BLaER1 (cell line): ENCODE measurements at regions not wholly inside any gene's neighbourhood (a gene's known extent, or its start where the extent isn't known, plus 50 kb on each side); places are given as distances from the start of the nearest gene placed in this dataset.
"Not testable (repeated sequence)": the region's sequence is repeated elsewhere in the genome, so short reads cannot be mapped to it uniquely, and the experiment has no call there.

ENCODE experiments used
- H3K27ac ChIP-seq: shearing (Covaris generic); formaldehyde crosslinking; 2 replicates; pipeline ENCODE4 v1.8.1; 2022
- H3K27me3 ChIP-seq: shearing (Covaris generic); formaldehyde crosslinking; 2 replicates; pipeline ENCODE4 v1.8.1; 2022
- H3K36me3 ChIP-seq: shearing (Covaris generic); formaldehyde crosslinking; 2 replicates; pipeline ENCODE4 v1.8.1; 2022
- H3K4me1 ChIP-seq: shearing (Covaris generic); formaldehyde crosslinking; 2 replicates; pipeline ENCODE4 v1.8.1; 2022
- H3K4me2 ChIP-seq: shearing (Covaris generic); formaldehyde crosslinking; 2 replicates; pipeline ENCODE4 v1.8.1; 2022
- H3K4me3 ChIP-seq: shearing (Covaris generic); formaldehyde crosslinking; 2 replicates; pipeline ENCODE4 v1.8.1; 2022
- H3K9ac ChIP-seq: shearing (Covaris generic); formaldehyde crosslinking; 2 replicates; pipeline ENCODE4 v1.8.1; 2022
- H3K9me3 ChIP-seq: shearing (Covaris generic); formaldehyde crosslinking; 2 replicates; pipeline ENCODE4 v1.8.1; 2022
- H4K20me1 ChIP-seq: shearing (Covaris generic); formaldehyde crosslinking; 2 replicates; pipeline ENCODE4 v1.8.1; 2022
- Cebpa-rat ChIP-seq: shearing (Covaris generic); IDR thresholded peaks from 2 replicates; pipeline ENCODE4 v1.8.1; 2022

GRCh38 chr10:21431799-21432198 lies 93.7 kb downstream of the SKIDA1 start:
- no peaks in the 10 kb centered on the region for H3K27me3 ChIP-seq
- H3K36me3 ChIP-seq = no peaks in the 10 kb centered on the region
- H3K4me1 ChIP-seq = no peaks in the 10 kb centered on the region
- no peak overlapping the region for H3K27ac ChIP-seq
- no peak for TF ChIP-seq Cebpa-rat
- H3K4me2 ChIP-seq = no peak overlapping the region
- no peak overlapping the region for H3K4me3 ChIP-seq
- no peaks in the 10 kb centered on the region for H4K20me1 ChIP-seq
- peaks cover 21% of the 10 kb centered on the region for H3K9me3 ChIP-seq
- H3K9ac ChIP-seq = no peak overlapping the region

GRCh38 chr10:21427804-21428481 lies 97.5 kb downstream of the SKIDA1 start:
- H4K20me1 ChIP-seq = no peaks in the 10 kb centered on the region
- no peak for TF ChIP-seq Cebpa-rat
- no peak overlapping the region for H3K4me3 ChIP-seq
- H3K27me3 ChIP-seq = no peaks in the 10 kb centered on the region
- H3K4me2 ChIP-seq = no peak overlapping the region
- H3K4me1 ChIP-seq = no peaks in the 10 kb centered on the region
- H3K9me3 ChIP-seq = peaks cover 24% of the 10 kb centered on the region
- no peaks in the 10 kb centered on the region for H3K36me3 ChIP-seq
- H3K9ac ChIP-seq = no peak overlapping the region
- H3K27ac ChIP-seq = no peak overlapping the region

GRCh38 chr10:21424459-21424861 lies 101.0 kb downstream of the SKIDA1 start:
- H3K27me3 ChIP-seq = no peaks in the 10 kb centered on the region
- no peaks in the 10 kb centered on the region for H3K4me1 ChIP-seq
- H4K20me1 ChIP-seq = no peaks in the 10 kb centered on the region
- TF ChIP-seq Cebpa-rat = no peak
- peaks cover 24% of the 10 kb centered on the region for H3K9me3 ChIP-seq
- H3K4me3 ChIP-seq = no peak overlapping the region
- no peaks in the 10 kb centered on the region for H3K36me3 ChIP-seq
- no peak overlapping the region for H3K27ac ChIP-seq
- no peak overlapping the region for H3K4me2 ChIP-seq
- H3K9ac ChIP-seq = no peak overlapping the region

- no peaks in the 10 kb centered on the region for H3K4me1 ChIP-seq
- H3K36me3 ChIP-seq = no peaks in the 10 kb centered on the region
- H3K27ac ChIP-seq = no peak overlapping the region
- no peak overlapping the region for H3K4me2 ChIP-seq
- H3K4me3 ChIP-seq = no peak overlapping the region
- no peak for TF ChIP-seq Cebpa-rat
- no peaks in the 10 kb centered on the region for H4K20me1 ChIP-seq
- H3K27me3 ChIP-seq = no peaks in the 10 kb centered on the region
- H3K9ac ChIP-seq = no peak overlapping the region
- H3K9me3 ChIP-seq = peaks cover 24% of the 10 kb centered on the region
Observed at GRCh38 chr10:21423850-21424249, 101.6 kb downstream of the SKIDA1 start.

GRCh38 chr10:21423338-21423737 lies 102.1 kb downstream of the SKIDA1 start:
- no peaks in the 10 kb centered on the region for H4K20me1 ChIP-seq
- no peak overlapping the region for H3K9ac ChIP-seq
- H3K4me2 ChIP-seq = no peak overlapping the region
- no peak overlapping the region for H3K4me3 ChIP-seq
- no peaks in the 10 kb centered on the region for H3K27me3 ChIP-seq
- no peaks in the 10 kb centered on the region for H3K4me1 ChIP-seq
- H3K27ac ChIP-seq = no peak overlapping the region
- no peaks in the 10 kb centered on the region for H3K36me3 ChIP-seq
- peaks cover 19% of the 10 kb centered on the region for H3K9me3 ChIP-seq
- no peak for TF ChIP-seq Cebpa-rat

- TF ChIP-seq Cebpa-rat = no peak
- Histone ChIP-seq H3K9ac (no peak overlapping the region), H3K4me1 (no peaks in the 10 kb centered on the region), H3K4me3 (no peak overlapping the region), H3K9me3 (peaks cover 3% of the 10 kb centered on the region; the same call in 1 of the 2 replicates), H4K20me1 (no peaks in the 10 kb centered on the region), H3K4me2 (no peak overlapping the region), H3K36me3 (no peaks in the 10 kb centered on the region), H3K27me3 (no peaks in the 10 kb centered on the region), H3K27ac (no peak overlapping the region)
Observed at GRCh38 chr10:21421794-21422193, 103.7 kb downstream of the SKIDA1 start.

GRCh38 chr10:21421016-21421415 lies 104.5 kb downstream of the SKIDA1 start:
- no peaks in the 10 kb centered on the region for H3K27me3 ChIP-seq
- H3K4me3 ChIP-seq = no peak overlapping the region
- no peak for TF ChIP-seq Cebpa-rat
- no peaks in the 10 kb centered on the region for H3K4me1 ChIP-seq
- H4K20me1 ChIP-seq = no peaks in the 10 kb centered on the region
- H3K9me3 ChIP-seq = no peaks in the 10 kb centered on the region; the same call in 1 of the 2 replicates
- no peak overlapping the region for H3K27ac ChIP-seq
- no peaks in the 10 kb centered on the region for H3K36me3 ChIP-seq
- H3K4me2 ChIP-seq = no peak overlapping the region
- no peak overlapping the region for H3K9ac ChIP-seq

- not testable (repeated sequence) for H3K27ac ChIP-seq, H3K36me3 ChIP-seq, H3K4me1 ChIP-seq, H3K9me3 ChIP-seq, H4K20me1 ChIP-seq, H3K4me3 ChIP-seq, H3K4me2 ChIP-seq, H3K9ac ChIP-seq, H3K27me3 ChIP-seq
Observed at GRCh38 chr10:21418981-21419576, 106.4 kb downstream of the SKIDA1 start.

GRCh38 chr10:21417172-21417712 lies 108.2 kb downstream of the SKIDA1 start:
- H3K4me1 ChIP-seq = no peaks in the 10 kb centered on the region
- H3K27me3 ChIP-seq = no peaks in the 10 kb centered on the region
- H4K20me1 ChIP-seq = no peaks in the 10 kb centered on the region
- no peak overlapping the region for H3K4me3 ChIP-seq
- H3K36me3 ChIP-seq = no peaks in the 10 kb centered on the region
- no peak overlapping the region for H3K27ac ChIP-seq
- no peak overlapping the region for H3K9ac ChIP-seq
- TF ChIP-seq Cebpa-rat = no peak
- no peak overlapping the region for H3K4me2 ChIP-seq
- peaks cover 1% of the 10 kb centered on the region; the same call in 1 of the 2 replicates for H3K9me3 ChIP-seq

- H3K4me2 ChIP-seq = no peak overlapping the region
- H3K36me3 ChIP-seq = no peaks in the 10 kb centered on the region
- no peak overlapping the region for H3K9ac ChIP-seq
- H3K4me1 ChIP-seq = no peaks in the 10 kb centered on the region
- no peak overlapping the region for H3K27ac ChIP-seq
- no peaks in the 10 kb centered on the region for H4K20me1 ChIP-seq
- H3K4me3 ChIP-seq = no peak overlapping the region
- peaks cover 4% of the 10 kb centered on the region; the same call in 1 of the 2 replicates for H3K9me3 ChIP-seq
- TF ChIP-seq Cebpa-rat = no peak
- no peaks in the 10 kb centered on the region for H3K27me3 ChIP-seq
Observed at GRCh38 chr10:21413680-21414079, 111.8 kb downstream of the SKIDA1 start.
